ENCODE measurements at regions not wholly inside any gene's neighbourhood (a gene's known extent, or its start where the extent isn't known, plus 50 kb on each side); places are given as distances from the start of the nearest gene placed in this dataset.

DNA sequence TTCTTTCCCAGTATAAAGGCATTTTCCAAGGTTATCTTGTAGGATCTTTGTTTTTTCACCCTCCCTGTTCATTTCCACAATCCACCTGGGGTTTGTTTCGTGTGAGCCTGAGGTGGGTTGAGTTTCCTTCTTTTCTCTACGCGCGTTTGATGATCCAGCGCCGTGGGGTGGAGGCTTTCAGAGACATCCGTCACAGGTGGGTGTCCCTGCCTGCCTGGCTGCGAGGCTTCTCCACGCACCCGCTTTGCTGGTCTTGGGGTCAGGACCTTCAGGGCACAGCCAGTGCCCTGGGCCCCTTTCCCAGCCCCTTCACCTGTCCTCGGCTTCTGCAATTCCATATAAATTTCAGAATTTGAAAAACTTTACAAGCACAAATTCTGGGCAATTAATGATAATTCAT is 109.0 kb upstream of the ALKAL2 start:
- TF ChIP-seq, protein P1, sequence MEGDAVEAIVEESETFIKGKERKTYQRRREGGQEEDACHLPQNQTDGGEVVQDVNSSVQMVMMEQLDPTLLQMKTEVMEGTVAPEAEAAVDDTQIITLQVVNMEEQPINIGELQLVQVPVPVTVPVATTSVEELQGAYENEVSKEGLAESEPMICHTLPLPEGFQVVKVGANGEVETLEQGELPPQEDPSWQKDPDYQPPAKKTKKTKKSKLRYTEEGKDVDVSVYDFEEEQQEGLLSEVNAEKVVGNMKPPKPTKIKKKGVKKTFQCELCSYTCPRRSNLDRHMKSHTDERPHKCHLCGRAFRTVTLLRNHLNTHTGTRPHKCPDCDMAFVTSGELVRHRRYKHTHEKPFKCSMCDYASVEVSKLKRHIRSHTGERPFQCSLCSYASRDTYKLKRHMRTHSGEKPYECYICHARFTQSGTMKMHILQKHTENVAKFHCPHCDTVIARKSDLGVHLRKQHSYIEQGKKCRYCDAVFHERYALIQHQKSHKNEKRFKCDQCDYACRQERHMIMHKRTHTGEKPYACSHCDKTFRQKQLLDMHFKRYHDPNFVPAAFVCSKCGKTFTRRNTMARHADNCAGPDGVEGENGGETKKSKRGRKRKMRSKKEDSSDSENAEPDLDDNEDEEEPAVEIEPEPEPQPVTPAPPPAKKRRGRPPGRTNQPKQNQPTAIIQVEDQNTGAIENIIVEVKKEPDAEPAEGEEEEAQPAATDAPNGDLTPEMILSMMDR (IDR thresholded peaks at IDR 0.05; ENCODE audit: extremely low read depth, missing control alignments) = no peak
- DNase-seq (ENCODE audit: low spot score) = no peak

DNA sequence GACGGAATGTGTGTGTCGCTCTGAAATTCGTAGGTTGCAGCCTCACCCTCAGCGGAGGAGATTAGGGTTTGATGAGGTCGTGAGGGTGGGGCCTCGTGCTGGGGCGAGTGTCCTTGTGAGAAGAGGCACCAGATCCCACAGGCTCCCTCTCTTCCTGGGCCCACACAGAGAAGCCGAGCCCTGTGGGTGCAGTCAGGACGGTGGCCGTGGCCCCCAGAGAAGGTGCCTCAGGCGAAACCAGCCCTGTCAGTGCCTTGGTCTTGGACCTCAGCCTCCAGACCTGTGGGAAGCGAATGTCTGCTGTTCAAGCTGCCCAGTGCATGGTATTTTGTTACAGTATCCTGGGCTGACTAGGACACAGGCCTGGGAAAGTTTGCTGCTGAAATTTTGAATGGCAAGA is 108.0 kb upstream of the ALKAL2 start:
- TF ChIP-seq, protein P1 (IDR thresholded peaks at IDR 0.05; ENCODE audit: extremely low read depth, missing control alignments) = no peak

DNA sequence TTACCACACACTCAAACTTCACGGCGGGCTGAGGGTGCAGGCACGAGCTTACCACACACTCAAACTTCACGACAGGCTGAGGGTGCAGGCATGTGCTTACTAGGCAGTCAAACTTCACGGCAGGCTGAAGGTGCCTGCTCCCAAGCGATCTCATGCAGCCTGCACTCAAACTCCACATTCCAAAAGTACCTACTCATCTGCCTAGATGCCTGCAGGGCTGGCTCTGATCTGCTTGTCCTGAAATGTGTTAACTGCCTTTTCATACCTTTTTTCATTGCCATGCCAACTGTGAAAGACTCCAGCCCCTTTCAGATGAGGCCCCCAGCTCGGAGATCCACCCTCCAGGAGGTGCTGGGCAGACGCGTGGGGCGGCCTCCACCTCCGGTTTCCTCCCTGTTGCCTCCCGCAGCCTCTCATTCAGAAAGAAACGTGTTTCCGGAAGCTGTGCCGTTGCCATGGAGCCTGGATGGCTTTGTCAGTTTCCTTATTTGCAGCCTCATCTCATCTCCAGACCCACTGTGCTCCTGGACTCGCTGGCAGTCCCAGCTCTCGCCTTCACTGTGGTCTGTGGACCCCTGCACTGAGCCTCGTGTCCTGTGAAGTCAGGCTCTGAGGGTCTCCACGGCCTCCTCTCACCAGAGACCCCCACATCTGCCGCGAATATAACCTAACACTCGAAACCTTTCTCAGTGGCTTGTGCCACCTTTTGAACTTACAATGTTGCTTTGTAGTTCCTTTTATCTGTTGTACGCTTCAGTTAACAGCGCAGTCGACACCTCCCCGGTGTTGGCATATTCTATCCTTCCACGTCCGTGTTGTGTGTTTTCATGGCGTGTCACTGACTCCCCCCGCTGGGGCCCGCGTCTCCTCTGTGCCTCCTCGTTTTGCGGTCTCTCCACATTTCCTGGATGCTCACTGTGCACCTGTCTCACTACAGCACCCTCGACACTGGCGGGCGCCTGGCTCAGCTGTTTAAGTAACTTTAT is 106.1 kb upstream of the ALKAL2 start:
- TF ChIP-seq, protein P1 (IDR thresholded peaks at IDR 0.05; ENCODE audit: extremely low read depth, missing control alignments) = no peak
- no peak for DNase-seq (ENCODE audit: low spot score)

More for the DNA sequence above, 108.0 kb upstream of the ALKAL2 start:
- DNase-seq (ENCODE audit: low spot score) = no peak

DNA sequence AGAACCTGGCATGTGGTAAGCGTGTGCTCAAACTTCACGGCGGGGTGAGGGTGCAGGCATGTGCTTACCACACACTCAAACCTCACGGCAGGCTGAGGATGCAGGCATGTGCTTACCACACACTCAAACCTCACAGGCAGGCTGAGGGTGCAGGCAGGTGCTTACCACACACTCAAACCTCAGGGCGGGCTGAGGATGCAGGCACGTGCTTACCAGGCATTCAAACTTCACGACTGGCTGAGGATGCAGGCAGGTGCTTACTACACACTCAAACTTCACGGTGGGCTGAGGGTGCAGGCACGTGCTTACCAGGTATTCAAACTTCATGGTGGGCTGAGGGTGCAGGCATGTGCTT is 105.0 kb upstream of the ALKAL2 start:
- TF ChIP-seq, protein P1 (IDR thresholded peaks at IDR 0.05; ENCODE audit: extremely low read depth, missing control alignments) = no peak
- no peak for DNase-seq (ENCODE audit: low spot score)

DNA sequence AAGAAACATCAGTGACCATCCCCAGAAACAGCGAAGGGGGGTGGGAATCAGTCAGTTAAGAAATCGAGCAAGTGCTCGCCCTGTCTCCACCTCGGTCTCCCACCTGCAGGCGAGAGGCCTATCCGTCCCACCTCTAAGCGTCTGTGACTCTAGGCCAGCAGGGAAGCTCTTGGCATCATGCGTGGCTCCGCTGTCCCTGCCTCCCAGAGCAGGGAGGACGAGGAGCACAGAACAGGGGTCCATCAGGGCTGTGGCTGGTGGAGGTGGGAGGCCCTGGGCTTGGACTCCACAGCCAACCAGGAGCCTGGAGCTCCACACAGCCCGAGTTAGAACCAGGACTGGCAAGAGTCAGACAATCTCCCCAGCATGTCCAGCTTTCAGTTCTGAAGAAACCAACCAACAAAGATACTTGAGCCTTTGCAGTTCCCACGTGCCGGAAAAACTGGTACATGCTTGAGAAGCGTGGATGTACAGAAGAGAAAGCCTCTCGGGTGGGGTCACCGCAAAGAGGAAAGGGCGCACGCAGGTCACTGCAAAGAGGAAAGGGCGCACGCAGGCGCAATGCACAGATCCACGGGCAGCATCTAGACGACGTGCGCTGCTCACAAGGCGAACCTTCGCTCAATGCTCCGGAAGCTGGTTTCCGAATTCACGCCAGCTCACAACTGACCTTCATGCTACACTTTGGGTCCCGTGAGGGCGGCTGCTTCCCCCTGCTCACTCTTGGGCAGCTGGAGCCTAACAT is 104.5 kb upstream of the ALKAL2 start:
- DNase-seq (ENCODE audit: low spot score) = no peak
- TF ChIP-seq, protein P1 (IDR thresholded peaks at IDR 0.05; ENCODE audit: extremely low read depth, missing control alignments) = no peak

DNA sequence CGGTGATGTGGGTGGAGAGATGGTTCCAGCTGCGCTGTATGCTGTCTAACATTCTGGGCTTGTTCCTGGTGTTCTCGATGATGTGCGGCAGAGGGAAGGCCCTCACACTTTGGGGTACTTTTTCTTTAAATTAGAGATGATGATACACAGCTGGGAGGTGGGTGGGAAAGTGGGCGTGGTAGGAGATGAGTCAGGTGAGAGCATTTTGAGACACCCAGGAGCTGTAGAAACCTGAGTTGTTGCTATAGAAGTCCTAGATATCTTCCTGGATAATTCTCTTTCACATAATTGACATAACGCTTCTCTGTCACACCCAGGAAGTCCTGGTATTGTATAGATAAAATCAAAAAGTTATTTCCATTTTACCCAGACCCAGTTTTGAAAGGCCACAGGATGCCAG is 103.8 kb upstream of the ALKAL2 start:
- DNase-seq (ENCODE audit: low spot score) = no peak

More for the DNA sequence above, 103.8 kb upstream of the ALKAL2 start:
- TF ChIP-seq, protein P1 (IDR thresholded peaks at IDR 0.05; ENCODE audit: extremely low read depth, missing control alignments) = no peak

All from GM20000 (cell line).